ENCODE measurements at regions not wholly inside any gene's neighbourhood (a gene's known extent, or its start where the extent isn't known, plus 50 kb on each side); places are given as distances from the start of the nearest gene placed in this dataset.

GRCh38 chrX:40267334-40268187 is 169.8 kb upstream of the BCOR start:
- TF ChIP-seq POLR2AphosphoS5 (IDR thresholded peaks at IDR 0.05) (no peak), CTCF (IDR thresholded peaks at IDR 0.05) (no peak)
